Naive thymus-derived CD4-positive, alpha-beta T cell (primary cell): ENCODE measurements at regions not wholly inside any gene's neighbourhood (a gene's known extent, or its start where the extent isn't known, plus 50 kb on each side); places are given as distances from the start of the nearest gene placed in this dataset.
"Not testable (repeated sequence)": the region's sequence is repeated elsewhere in the genome, so short reads cannot be mapped to it uniquely, and the experiment has no call there.

ENCODE experiments used
- ATAC-seq: fragments of 150-1000 bp; cut with Tn5 transposase; 2 replicates; pipeline ENCODE4 v1.10.0; 2021; ENCODE audit warnings: mild to moderate bottlenecking, moderate library complexity
- CTCF ChIA-PET: fragments of 350-600 bp; sonication (Branson Sonifier 250); formaldehyde crosslinking; loops from one replicate; lab custom pipeline; 2021; ENCODE audit warnings: antibody characterized with exemption; lab: Charles Lee
- POLR2A ChIA-PET: fragments of 350-600 bp; sonication (Branson Sonifier 250); formaldehyde crosslinking; loops from one replicate; lab custom pipeline; 2021; ENCODE audit warnings: antibody characterized with exemption, inconsistent platforms; lab: Charles Lee
- DNase-seq, 9 donors: peaks; one replicate each; pipeline versions ENCODE4 v3.0.0 to v3.0.0-alpha.2; 2020 to 2022; ENCODE audit warnings: mixed read lengths in 1 of 9
- H3K27ac ChIP-seq: one replicate; pipeline ENCODE4 v1.7.0; 2013; ENCODE audit warnings: mild to moderate bottlenecking, low read depth, low read length, moderate library complexity
- H3K27me3 ChIP-seq, 2 donors: one replicate each; pipeline ENCODE4 v1.7.0; 2013; ENCODE audit warnings: low read length in 2 of 2, mild to moderate bottlenecking in 2 of 2, moderate library complexity in 2 of 2; ENCODE audit not compliant: control insufficient read depth in 2 of 2, insufficient read depth in 2 of 2
- H3K36me3 ChIP-seq, 3 experiments: 1 replicate in 2 of 3; 2 replicates in 1 of 3; pipeline ENCODE4 v1.7.0; 2013; ENCODE audit warnings: low read length in 3 of 3, mild to moderate bottlenecking in 3 of 3, moderate library complexity in 1 of 3; ENCODE audit not compliant: insufficient read depth in 3 of 3, control insufficient read depth in 2 of 3
- H3K4me1 ChIP-seq, 2 donors: one replicate each; pipeline ENCODE4 v1.7.0; 2013; ENCODE audit warnings: low read length in 2 of 2, mild to moderate bottlenecking in 2 of 2, moderate library complexity in 1 of 2; ENCODE audit not compliant: control insufficient read depth in 2 of 2, insufficient read depth in 2 of 2
- H3K4me3 ChIP-seq: 2 replicates; pipeline ENCODE4 v1.7.0; 2013; ENCODE audit warnings: mild to moderate bottlenecking, low read length
- H3K9me3 ChIP-seq, 3 experiments: 1 replicate in 2 of 3; 2 replicates in 1 of 3; pipeline ENCODE4 v1.7.0; 2013; ENCODE audit warnings: low read length in 3 of 3; ENCODE audit not compliant: control insufficient read depth in 2 of 3
- H3K27ac Mint-ChIP-seq, 9 donors: one replicate each; pipeline ENCODE4 v1.8.0; 2020 to 2022; ENCODE audit warnings: mixed read lengths in 9 of 9, mild to moderate bottlenecking in 8 of 9, moderate library complexity in 5 of 9, inconsistent platforms in 2 of 9
- H3K27me3 Mint-ChIP-seq, 5 donors: one replicate each; pipeline ENCODE4 v1.8.0; 2021 to 2022; ENCODE audit warnings: mixed read lengths in 5 of 5, mild to moderate bottlenecking in 1 of 5
- H3K36me3 Mint-ChIP-seq, 5 donors: one replicate each; pipeline ENCODE4 v1.8.0; 2020 to 2022; ENCODE audit warnings: mixed read lengths in 5 of 5, mild to moderate bottlenecking in 3 of 5, inconsistent platforms in 1 of 5
- H3K4me1 Mint-ChIP-seq, 7 donors: one replicate each; pipeline ENCODE4 v1.8.0; 2020 to 2022; ENCODE audit warnings: mixed read lengths in 7 of 7, mild to moderate bottlenecking in 3 of 7, inconsistent platforms in 1 of 7
- H3K4me3 Mint-ChIP-seq, 10 donors: one replicate each; pipeline ENCODE4 v1.8.0; 2020 to 2022; ENCODE audit warnings: mild to moderate bottlenecking in 10 of 10, mixed read lengths in 10 of 10, moderate library complexity in 6 of 10, inconsistent platforms in 2 of 10
- H3K9me3 Mint-ChIP-seq, 11 donors: one replicate each; pipeline ENCODE4 v1.8.0; 2020 to 2022; ENCODE audit warnings: mixed read lengths in 11 of 11, mild to moderate bottlenecking in 4 of 11, inconsistent platforms in 1 of 11, moderate library complexity in 1 of 11
- intact Hi-C, 2 donors: fragments of 100-400 bp; cut with micrococcal nuclease; formaldehyde crosslinking; loops; one replicate each; pipeline ENCODE4 v1.15.1; 2023

DNA sequence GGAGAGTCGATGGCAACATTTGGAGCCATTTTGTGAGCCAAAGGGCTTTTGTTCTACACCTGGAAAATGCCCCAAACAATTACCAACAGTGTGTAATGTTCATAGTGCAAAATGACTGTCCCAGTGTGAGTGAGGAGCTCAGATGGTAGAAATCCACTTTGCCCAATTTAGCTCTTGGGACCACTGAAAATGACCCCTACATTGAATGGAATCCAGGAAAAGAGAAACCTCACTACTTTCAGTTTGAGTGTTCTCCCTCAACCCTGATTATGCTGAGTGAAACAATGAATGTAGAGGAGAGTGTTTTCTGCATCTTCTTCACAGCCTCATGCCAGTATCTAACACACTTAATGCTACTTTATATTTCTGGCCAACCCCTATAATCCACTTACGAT, 84.9 kb upstream of the NRN1 start:
- ATAC-seq: no peak
- H3K36me3 Mint-ChIP-seq: no peaks in the 10 kb centered on the region
- no peak overlapping the region for H3K27ac Mint-ChIP-seq

GRCh38 chr6:6090861-6091607, 84.3 kb upstream of the NRN1 start:
- no peaks in the 10 kb centered on the region for H3K36me3 Mint-ChIP-seq
- Histone ChIP-seq H3K9me3 (no peaks in the 10 kb centered on the region), H3K36me3 (no peaks in the 10 kb centered on the region), H3K4me1 (no peaks in the 10 kb centered on the region), H3K4me3 (no peak overlapping the region), H3K27me3 (no peaks in the 10 kb centered on the region), H3K27ac (no peak overlapping the region)
- POLR2A ChIA-PET: no interaction called here
- intact Hi-C loops: no loop called here
- H3K4me3 Mint-ChIP-seq: no peak overlapping the region
- DNase-seq (no peak), ATAC-seq (no peak)
- CTCF ChIA-PET: no interaction called here
- H3K4me1 Mint-ChIP-seq: peaks cover 0 to 4% (median 0%) of the 10 kb centered on the region in 7 donors
- peaks cover 0 to 2% (median 0%) of the 10 kb centered on the region in 11 donors for H3K9me3 Mint-ChIP-seq
- peaks cover 3 to 20% (median 8%) of the 10 kb centered on the region in 5 donors for H3K27me3 Mint-ChIP-seq
- H3K27ac Mint-ChIP-seq: no peak overlapping the region

More for the DNA sequence above, 84.9 kb upstream of the NRN1 start:
- CTCF ChIA-PET: no interaction called here
- POLR2A ChIA-PET: no interaction called here
- Histone ChIP-seq H3K4me1 (no peaks in the 10 kb centered on the region), H3K9me3 (no peaks in the 10 kb centered on the region), H3K27me3 (no peaks in the 10 kb centered on the region), H3K36me3 (no peaks in the 10 kb centered on the region), H3K4me3 (no peak overlapping the region), H3K27ac (no peak overlapping the region)
- Mint-ChIP-seq H3K4me3 (no peak overlapping the region), H3K27me3 (peaks cover 3 to 20% (median 8%) of the 10 kb centered on the region in 5 donors), H3K9me3 (peaks cover 0 to 2% (median 0%) of the 10 kb centered on the region in 11 donors), H3K4me1 (peaks cover 0 to 4% (median 0%) of the 10 kb centered on the region in 7 donors)
- DNase-seq: no peak
- intact Hi-C loops: no loop called here

DNA sequence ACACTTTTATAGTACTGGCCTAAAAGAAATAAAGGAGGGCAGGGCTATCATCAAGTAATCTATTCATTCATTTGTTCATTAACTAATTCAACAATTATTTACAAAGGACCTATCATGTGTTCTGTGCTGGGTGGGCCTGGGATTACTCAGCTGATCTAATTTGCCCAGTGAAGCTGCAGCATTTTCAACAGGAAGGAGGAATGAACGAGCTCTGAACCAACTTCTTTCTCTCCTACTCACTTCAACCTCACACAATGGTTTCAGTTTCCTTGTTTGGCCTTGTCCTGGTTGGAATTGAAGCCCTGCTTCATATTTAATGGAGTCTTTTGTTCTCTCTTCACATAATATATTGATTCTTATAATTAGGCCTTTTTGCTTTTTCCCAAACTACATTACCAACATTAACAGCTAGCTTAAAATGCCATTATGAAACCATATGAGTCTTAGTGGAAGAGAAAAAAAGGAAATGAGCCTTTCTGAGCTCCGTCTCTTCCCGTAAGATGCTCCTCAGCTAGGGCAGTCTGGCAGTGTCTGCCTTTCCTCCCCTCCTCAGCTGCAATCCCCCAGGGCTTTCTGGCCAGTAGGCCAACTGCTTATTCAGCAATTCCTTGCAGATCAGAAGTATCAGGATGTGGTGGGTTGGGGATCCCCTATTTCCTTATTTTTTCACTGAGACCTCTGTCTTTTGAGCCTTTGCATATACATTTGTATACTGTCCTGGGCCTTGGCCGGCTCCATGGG, 79.4 kb upstream of the NRN1 start:
- no peak for DNase-seq
- Histone ChIP-seq H3K36me3 (no peaks in the 10 kb centered on the region), H3K27me3 (no peaks in the 10 kb centered on the region), H3K9me3 (no peaks in the 10 kb centered on the region), H3K4me3 (no peak overlapping the region), H3K4me1 (no peaks in the 10 kb centered on the region), H3K27ac (no peak overlapping the region)
- Mint-ChIP-seq H3K4me1 (peaks cover 0 to 1% (median 0%) of the 10 kb centered on the region in 7 donors), H3K4me3 (no peak overlapping the region), H3K36me3 (no peaks in the 10 kb centered on the region), H3K9me3 (peaks cover 5 to 30% (median 10%) of the 10 kb centered on the region in 11 donors), H3K27ac (no peak overlapping the region), H3K27me3 (peaks cover 3 to 20% (median 8%) of the 10 kb centered on the region in 5 donors)
- ChIA-PET POLR2A (no interaction called here), CTCF (interaction anchor here (0.6 kb wide), 1 partner anchor 690 kb away, joined by 3 read pairs; no protein-coding TSS in a partner anchor)
- ATAC-seq: no peak
- intact Hi-C loops: no loop called here

DNA sequence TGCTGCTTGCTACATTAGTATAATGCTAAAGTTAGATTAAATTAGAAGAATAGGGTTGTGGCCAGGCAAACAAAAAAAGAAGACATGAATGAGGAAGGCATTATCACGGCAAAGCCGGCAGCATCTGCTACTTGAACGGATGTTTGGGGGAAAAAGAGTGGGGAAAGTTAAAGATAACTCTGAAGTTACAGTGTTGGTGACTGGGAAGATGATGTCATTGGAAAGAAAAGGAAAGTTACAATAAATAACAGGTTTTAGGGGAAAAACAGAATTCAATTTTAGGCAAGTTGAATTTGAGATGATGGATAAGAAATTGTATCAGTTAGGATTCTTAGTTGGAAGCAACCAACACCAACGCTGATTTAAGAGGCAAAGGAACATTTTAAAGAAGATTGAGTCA, 74.2 kb upstream of the NRN1 start:
- Histone ChIP-seq H3K27me3 (no peaks in the 10 kb centered on the region), H3K36me3 (no peaks in the 10 kb centered on the region), H3K9me3 (no peaks in the 10 kb centered on the region), H3K4me3 (no peak overlapping the region), H3K4me1 (no peaks in the 10 kb centered on the region), H3K27ac (no peak overlapping the region)
- no peaks in the 10 kb centered on the region for H3K4me1 Mint-ChIP-seq
- no peak overlapping the region for H3K27ac Mint-ChIP-seq
- ATAC-seq (no peak), DNase-seq (no peak)
- H3K27me3 Mint-ChIP-seq: peaks cover 0 to 23% (median 18%) of the 10 kb centered on the region in 5 donors
- H3K4me3 Mint-ChIP-seq: no peak overlapping the region
- peaks cover 5 to 30% (median 9%) of the 10 kb centered on the region in 11 donors for H3K9me3 Mint-ChIP-seq
- POLR2A ChIA-PET: no interaction called here
- H3K36me3 Mint-ChIP-seq: no peaks in the 10 kb centered on the region
- CTCF ChIA-PET: no interaction called here
- intact Hi-C loops: no loop called here

DNA sequence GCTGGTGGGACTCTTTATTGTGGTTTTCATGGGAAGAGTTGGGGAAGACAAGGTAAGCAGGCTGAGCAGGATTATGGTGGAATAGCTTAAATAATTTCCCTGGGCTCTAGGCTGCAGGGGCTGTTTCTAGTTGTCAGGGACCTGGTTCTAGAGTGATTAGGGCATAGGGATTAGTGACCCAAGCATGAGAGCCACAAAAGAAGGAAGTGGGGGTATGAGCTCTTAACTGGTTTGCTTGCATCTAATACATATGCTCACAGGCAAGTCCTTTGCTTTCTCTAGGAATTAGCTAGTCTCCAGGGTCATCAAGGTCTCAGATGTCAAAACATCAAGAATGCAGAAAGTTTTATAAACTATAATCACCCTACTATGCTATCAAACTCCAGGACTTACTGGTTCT, 67.5 kb upstream of the NRN1 start:
- H3K4me3 ChIP-seq: no peak overlapping the region
- peaks cover 0 to 9% of the 10 kb centered on the region in 2 donors for H3K27me3 ChIP-seq
- Mint-ChIP-seq H3K27me3 (peaks cover 29 to 62% (median 54%) of the 10 kb centered on the region in 5 donors), H3K36me3 (peaks cover 0 to 11% (median 3%) of the 10 kb centered on the region in 5 donors), H3K4me1 (no peaks in the 10 kb centered on the region), H3K4me3 (no peak overlapping the region), H3K9me3 (peaks cover 2 to 24% (median 5%) of the 10 kb centered on the region in 11 donors), H3K27ac (no peak overlapping the region)
- no peak overlapping the region for H3K27ac ChIP-seq
- H3K36me3 ChIP-seq: no peaks in the 10 kb centered on the region
- POLR2A ChIA-PET: interaction anchor here (0.6 kb wide), 1 partner anchor 167 kb away, joined by 4 read pairs; no protein-coding TSS in a partner anchor
- CTCF ChIA-PET: no interaction called here
- ATAC-seq (no peak), DNase-seq (no peak)
- no peaks in the 10 kb centered on the region for H3K9me3 ChIP-seq
- H3K4me1 ChIP-seq: no peaks in the 10 kb centered on the region
- intact Hi-C loops: no loop called here

DNA sequence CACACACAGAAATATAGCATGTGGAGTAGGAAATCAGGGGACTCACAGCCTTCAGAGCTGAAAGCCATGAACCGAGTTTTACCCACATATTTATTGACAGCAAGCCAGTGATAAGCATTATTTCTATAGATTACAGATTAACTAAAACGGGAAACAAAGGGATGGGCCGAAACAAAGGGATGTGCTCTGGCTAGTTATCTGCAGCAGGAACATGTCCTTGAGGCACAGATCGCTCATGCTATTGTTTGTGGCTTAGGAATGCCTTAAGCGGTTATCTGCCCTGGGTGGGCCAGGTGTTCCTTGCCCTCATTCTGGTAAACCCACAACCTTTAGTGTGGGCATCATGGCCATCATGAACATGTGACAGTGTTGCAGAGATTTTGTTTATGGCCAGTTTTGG, 61.4 kb upstream of the NRN1 start:
- ATAC-seq, H3K9me3 ChIP-seq, H3K27ac ChIP-seq, H3K4me1 ChIP-seq, CTCF ChIA-PET, DNase-seq, POLR2A ChIA-PET, H3K4me1 Mint-ChIP-seq, intact Hi-C loops, H3K27me3 ChIP-seq, H3K4me3 Mint-ChIP-seq, H3K27ac Mint-ChIP-seq, H3K4me3 ChIP-seq, H3K36me3 ChIP-seq: not testable (repeated sequence)
- peaks cover 3 to 44% (median 15%) of the 10 kb centered on the region in 11 donors for H3K9me3 Mint-ChIP-seq
- peaks cover 19 to 66% (median 55%) of the 10 kb centered on the region in 5 donors for H3K27me3 Mint-ChIP-seq
- H3K36me3 Mint-ChIP-seq: peaks cover 0 to 17% (median 3%) of the 10 kb centered on the region in 5 donors
